Panc1 (cell line): ENCODE measurements at regions not wholly inside any gene's neighbourhood (a gene's known extent, or its start where the extent isn't known, plus 50 kb on each side); places are given as distances from the start of the nearest gene placed in this dataset.
A peak's percentile ranks its signal among the peaks of the same experiment; 100 is the strongest.

Experiments
- ATAC-seq: fragments of 200-7000 bp; cut with Tn5 transposase; 2 replicates; pipeline ENCODE4 v1.9.1; 2020; ENCODE audit warnings: mild to moderate bottlenecking, moderate library complexity
- BruUV-seq: library from RNA; stranded (reverse); fragments of 400-500 nt; replicated peaks from 2 replicates; lab custom pipeline; 2021; lab: Mats Ljungman, UMichigan
- CTCF ChIA-PET: fragments of 300-600 bp; sonication (Branson Sonifier 250); formaldehyde crosslinking; loops from one replicate; lab custom pipeline; 2022; ENCODE audit warnings: antibody characterized with exemption; lab: Charles Lee
- POLR2A ChIA-PET: fragments of 300-600 bp; sonication (Branson Sonifier 250); formaldehyde crosslinking; loops from one replicate; lab custom pipeline; 2022; ENCODE audit warnings: antibody characterized with exemption; lab: Charles Lee
- DNase-seq: peaks from one replicate; pipeline ENCODE4 v3.0.0-alpha.2; 2010; ENCODE audit warnings: low read depth, low spot score
- H3K27ac ChIP-seq: 2 replicates; pipeline ENCODE4 v1.5.1; 2011; ENCODE audit warnings: mild to moderate bottlenecking, low read length, inconsistent platforms
- H3K27me3 ChIP-seq: fragments of 200-500 bp; sonication (Bioruptor generic); 2 replicates; pipeline ENCODE4 v1.6.0; 2014; ENCODE audit warnings: low read length, inconsistent platforms; ENCODE audit not compliant: control insufficient read depth, insufficient read depth
- H3K36me3 ChIP-seq: fragments of 200-500 bp; sonication (Bioruptor generic); 2 replicates; pipeline ENCODE4 v1.5.1; 2014; ENCODE audit warnings: inconsistent platforms, mild to moderate bottlenecking, low read length, moderate library complexity; ENCODE audit not compliant: control insufficient read depth, insufficient read depth
- H3K4me1 ChIP-seq: 2 replicates; pipeline ENCODE4 v1.5.1; 2011; ENCODE audit warnings: inconsistent platforms, mild to moderate bottlenecking, low read length, moderate library complexity; ENCODE audit not compliant: control insufficient read depth, insufficient read depth
- H3K4me3 ChIP-seq, 2 experiments: 2 replicates each; pipeline ENCODE4 v1.5.1; 2011 to 2012; ENCODE audit warnings: low read depth in 2 of 2, low read length in 2 of 2, mild to moderate bottlenecking in 2 of 2, inconsistent platforms in 1 of 2, moderate library complexity in 1 of 2
- H3K9me3 ChIP-seq: fragments of 200-500 bp; sonication (Bioruptor generic); 2 replicates; pipeline ENCODE4 v1.5.1; 2014; ENCODE audit warnings: low read depth, mild to moderate bottlenecking, inconsistent platforms, low read length, moderate library complexity; ENCODE audit not compliant: control insufficient read depth, insufficient read depth
- POLR2AphosphoS5 ChIP-seq: IDR thresholded peaks from 2 replicates; pipeline ENCODE4 v1.6.1; 2012; ENCODE audit warnings: mild to moderate bottlenecking, low read depth, low read length, moderate library complexity
- TCF7L2 ChIP-seq: IDR thresholded peaks from 2 replicates; pipeline ENCODE4 v1.6.1; 2011; ENCODE audit warnings: mild to moderate bottlenecking, low read depth, low read length, inconsistent platforms
- in situ Hi-C: cut with HindIII; loops from 2 replicates; pipeline ENCODE4 v1.10.0; 2016; ENCODE audit warnings: low sequenced_read_pairs, low pct_unique_long_range_greater_than_20kb
- intact Hi-C: fragments of 100-400 bp; cut with micrococcal nuclease; formaldehyde crosslinking; loops from one replicate; pipeline ENCODE4 v1.10.0; 2022; ENCODE audit not compliant: unreplicated experiment
- TF ChIP-seq, protein P1 (sequence below): fragments of 450-650 bp; IDR thresholded peaks from 2 replicates; pipeline ENCODE4 v1.5.1; 2017; ENCODE audit warnings: mild to moderate bottlenecking
- TF ChIP-seq, protein P2 (sequence below), 2 experiments: IDR thresholded peaks; 2 replicates each; pipeline ENCODE4 v1.6.1; 2011 to 2012; ENCODE audit warnings: low read depth in 2 of 2, control low read depth in 1 of 2, low read length in 1 of 2, mild to moderate bottlenecking in 1 of 2, moderate library complexity in 1 of 2; ENCODE audit not compliant: insufficient read depth in 1 of 2

- no peak overlapping the region for H3K27ac ChIP-seq
- H3K4me3 ChIP-seq: no peak overlapping the region
- no peak for ATAC-seq
- intact Hi-C loops: no loop called here
- ChIA-PET CTCF (no interaction called here), POLR2A (no interaction called here)
- TF ChIP-seq, protein P1, sequence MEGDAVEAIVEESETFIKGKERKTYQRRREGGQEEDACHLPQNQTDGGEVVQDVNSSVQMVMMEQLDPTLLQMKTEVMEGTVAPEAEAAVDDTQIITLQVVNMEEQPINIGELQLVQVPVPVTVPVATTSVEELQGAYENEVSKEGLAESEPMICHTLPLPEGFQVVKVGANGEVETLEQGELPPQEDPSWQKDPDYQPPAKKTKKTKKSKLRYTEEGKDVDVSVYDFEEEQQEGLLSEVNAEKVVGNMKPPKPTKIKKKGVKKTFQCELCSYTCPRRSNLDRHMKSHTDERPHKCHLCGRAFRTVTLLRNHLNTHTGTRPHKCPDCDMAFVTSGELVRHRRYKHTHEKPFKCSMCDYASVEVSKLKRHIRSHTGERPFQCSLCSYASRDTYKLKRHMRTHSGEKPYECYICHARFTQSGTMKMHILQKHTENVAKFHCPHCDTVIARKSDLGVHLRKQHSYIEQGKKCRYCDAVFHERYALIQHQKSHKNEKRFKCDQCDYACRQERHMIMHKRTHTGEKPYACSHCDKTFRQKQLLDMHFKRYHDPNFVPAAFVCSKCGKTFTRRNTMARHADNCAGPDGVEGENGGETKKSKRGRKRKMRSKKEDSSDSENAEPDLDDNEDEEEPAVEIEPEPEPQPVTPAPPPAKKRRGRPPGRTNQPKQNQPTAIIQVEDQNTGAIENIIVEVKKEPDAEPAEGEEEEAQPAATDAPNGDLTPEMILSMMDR: no peak
- TF ChIP-seq POLR2AphosphoS5 (no peak), TCF7L2 (peak; percentile 53; the same call in 1 of the 2 replicates)
- in situ Hi-C loops: no loop called here
- H3K36me3 ChIP-seq: no peaks in the 10 kb centered on the region
- no peak for DNase-seq
- BruUV-seq: no TSS peak
- H3K9me3 ChIP-seq: no peaks in the 10 kb centered on the region
- no peaks in the 10 kb centered on the region for H3K27me3 ChIP-seq
- H3K4me1 ChIP-seq: no peaks in the 10 kb centered on the region
Observed at GRCh38 chr2:18998491-18998890, 359.9 kb downstream of the OSR1 start.

DNA sequence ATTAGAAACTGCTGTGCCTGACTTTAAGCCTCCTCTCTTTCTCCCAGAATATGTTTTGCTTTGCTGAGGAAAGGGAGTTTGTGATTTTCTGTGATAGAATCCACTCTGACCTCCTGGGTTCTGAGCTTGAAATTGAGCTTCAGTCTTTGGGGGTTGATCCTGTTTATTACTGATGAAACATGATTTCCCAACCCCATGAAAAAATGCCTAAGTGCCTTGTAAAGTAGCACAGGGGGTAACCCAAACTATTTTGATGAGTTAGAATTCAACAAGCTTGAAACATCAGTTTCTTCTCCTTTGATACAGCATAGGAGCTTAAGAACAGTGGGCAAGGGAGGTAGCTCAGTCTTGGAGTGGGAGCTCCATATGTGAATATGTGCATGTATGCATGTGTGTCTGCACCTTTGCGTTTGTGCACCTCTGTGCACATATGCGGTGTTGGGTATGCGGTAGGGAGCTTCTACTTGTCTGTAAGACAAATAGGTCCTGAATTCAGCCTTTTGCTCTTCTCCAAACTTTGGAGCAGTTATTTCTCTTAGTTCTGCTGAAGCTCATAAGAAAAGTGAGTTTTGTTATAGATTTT lies 364.6 kb downstream of the OSR1 start:
- intact Hi-C loops (no loop called here), in situ Hi-C loops (no loop called here)
- no peak for DNase-seq
- ChIA-PET CTCF (no interaction called here), POLR2A (no interaction called here)
- TF ChIP-seq POLR2AphosphoS5: no peak
- Histone ChIP-seq H3K4me1 (no peaks in the 10 kb centered on the region; the same call in 1 of the 2 replicates), H3K36me3 (no peaks in the 10 kb centered on the region), H3K27ac (no peak overlapping the region), H3K27me3 (no peaks in the 10 kb centered on the region), H3K4me3 (no peak overlapping the region), H3K9me3 (no peaks in the 10 kb centered on the region)
- ATAC-seq: no peak
- BruUV-seq: no TSS peak

DNA sequence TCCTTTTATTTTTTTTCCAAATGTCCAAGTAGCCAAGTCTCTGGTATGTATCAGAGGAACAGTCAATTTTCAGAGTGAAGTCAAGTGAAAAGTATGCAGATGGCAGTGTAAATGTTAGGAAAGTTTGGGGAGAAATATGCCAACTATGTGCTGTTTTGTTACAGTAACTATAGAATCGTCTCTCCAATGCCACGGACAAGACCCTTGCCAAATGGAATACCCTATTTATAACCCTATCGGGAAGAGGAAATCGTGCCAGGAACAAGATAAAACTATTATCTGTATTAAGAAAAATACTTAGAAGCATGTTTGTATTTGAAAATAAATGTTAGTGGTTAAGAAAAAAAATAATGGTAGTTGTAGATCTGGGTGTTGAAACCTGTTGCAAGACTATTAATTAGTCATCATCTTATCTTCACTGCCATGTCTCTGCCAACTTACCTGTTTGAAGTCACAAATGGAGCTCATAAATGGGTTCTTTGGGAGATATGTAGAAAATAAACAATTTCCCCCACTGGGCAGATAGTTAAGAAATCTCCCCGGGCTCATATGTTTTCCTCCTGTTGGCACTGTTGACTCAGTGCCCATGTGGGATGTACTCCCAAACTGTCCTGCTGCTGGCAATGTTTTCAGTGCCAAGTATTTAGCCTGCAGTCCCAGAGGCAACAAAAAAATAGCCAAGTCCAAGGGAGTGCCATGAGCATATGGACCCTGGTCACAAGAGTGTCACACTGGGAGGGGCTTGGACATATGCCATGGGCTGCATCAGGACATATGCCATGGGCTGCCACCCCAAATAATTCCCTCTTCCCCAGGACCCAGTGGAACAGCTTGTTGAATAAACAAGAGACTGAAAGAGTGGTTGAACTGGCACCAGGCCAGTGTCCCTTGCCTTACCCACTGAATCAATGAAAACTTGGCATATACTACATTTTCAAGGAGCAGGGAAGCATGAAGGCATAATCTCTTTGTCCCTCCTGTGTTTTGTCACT lies 366.9 kb downstream of the OSR1 start:
- POLR2A ChIA-PET: no interaction called here
- in situ Hi-C loops (no loop called here), intact Hi-C loops (no loop called here)
- Histone ChIP-seq H3K27me3 (no peaks in the 10 kb centered on the region), H3K4me3 (no peak overlapping the region), H3K9me3 (no peaks in the 10 kb centered on the region), H3K4me1 (no peaks in the 10 kb centered on the region; the same call in 1 of the 2 replicates), H3K27ac (peak overlapping the region; percentile 65; the same call in 1 of the 2 replicates), H3K36me3 (no peaks in the 10 kb centered on the region)
- ATAC-seq (peak; percentile 91), DNase-seq (peak; percentile 27)
- CTCF ChIA-PET: interaction anchor here (0.7 kb wide), 1 partner anchor 85 kb away, joined by 3 read pairs; no protein-coding TSS in a partner anchor
- TF ChIP-seq, protein P1: no peak
- TF ChIP-seq, protein P2, sequence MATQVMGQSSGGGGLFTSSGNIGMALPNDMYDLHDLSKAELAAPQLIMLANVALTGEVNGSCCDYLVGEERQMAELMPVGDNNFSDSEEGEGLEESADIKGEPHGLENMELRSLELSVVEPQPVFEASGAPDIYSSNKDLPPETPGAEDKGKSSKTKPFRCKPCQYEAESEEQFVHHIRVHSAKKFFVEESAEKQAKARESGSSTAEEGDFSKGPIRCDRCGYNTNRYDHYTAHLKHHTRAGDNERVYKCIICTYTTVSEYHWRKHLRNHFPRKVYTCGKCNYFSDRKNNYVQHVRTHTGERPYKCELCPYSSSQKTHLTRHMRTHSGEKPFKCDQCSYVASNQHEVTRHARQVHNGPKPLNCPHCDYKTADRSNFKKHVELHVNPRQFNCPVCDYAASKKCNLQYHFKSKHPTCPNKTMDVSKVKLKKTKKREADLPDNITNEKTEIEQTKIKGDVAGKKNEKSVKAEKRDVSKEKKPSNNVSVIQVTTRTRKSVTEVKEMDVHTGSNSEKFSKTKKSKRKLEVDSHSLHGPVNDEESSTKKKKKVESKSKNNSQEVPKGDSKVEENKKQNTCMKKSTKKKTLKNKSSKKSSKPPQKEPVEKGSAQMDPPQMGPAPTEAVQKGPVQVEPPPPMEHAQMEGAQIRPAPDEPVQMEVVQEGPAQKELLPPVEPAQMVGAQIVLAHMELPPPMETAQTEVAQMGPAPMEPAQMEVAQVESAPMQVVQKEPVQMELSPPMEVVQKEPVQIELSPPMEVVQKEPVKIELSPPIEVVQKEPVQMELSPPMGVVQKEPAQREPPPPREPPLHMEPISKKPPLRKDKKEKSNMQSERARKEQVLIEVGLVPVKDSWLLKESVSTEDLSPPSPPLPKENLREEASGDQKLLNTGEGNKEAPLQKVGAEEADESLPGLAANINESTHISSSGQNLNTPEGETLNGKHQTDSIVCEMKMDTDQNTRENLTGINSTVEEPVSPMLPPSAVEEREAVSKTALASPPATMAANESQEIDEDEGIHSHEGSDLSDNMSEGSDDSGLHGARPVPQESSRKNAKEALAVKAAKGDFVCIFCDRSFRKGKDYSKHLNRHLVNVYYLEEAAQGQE (IDR thresholded peaks at IDR 0.05; ENCODE audit: insufficient read depth in 1 of 2, low read depth in 2 of 2, low read length in 1 of 2): no peak
- TF ChIP-seq TCF7L2 (peak; percentile 92), POLR2AphosphoS5 (peak; percentile 42; the same call in 1 of the 2 replicates)
- BruUV-seq: no TSS peak
